HG03571 (cell line): ENCODE measurements at regions not wholly inside any gene's neighbourhood (a gene's known extent, or its start where the extent isn't known, plus 50 kb on each side); places are given as distances from the start of the nearest gene placed in this dataset.
"Not testable (repeated sequence)": the region's sequence is repeated elsewhere in the genome, so short reads cannot be mapped to it uniquely, and the experiment has no call there.

Experiments used
- ATAC-seq: cut with Tn5 transposase; IDR thresholded peaks from one replicate; pipeline ENCODE4 v1.9.1; 2021; ENCODE audit not compliant: unreplicated experiment

GRCh38 chr1:234922987-234923386, 205.7 kb downstream of the TOMM20 start:
- ATAC-seq, result no peak

- no peak for ATAC-seq
These were observed 207.2 kb downstream of the TOMM20 start for GRCh38 chr1:234921266-234922062.

GRCh38 chr1:234920843-234921140, 207.8 kb downstream of the TOMM20 start:
- ATAC-seq, result no peak

- no peak for ATAC-seq
These were observed 208.3 kb downstream of the TOMM20 start for GRCh38 chr1:234920136-234920842.

GRCh38 chr1:234918961-234919761, 209.5 kb downstream of the TOMM20 start:
- ATAC-seq, result no peak

GRCh38 chr1:234918181-234918841, 210.3 kb downstream of the TOMM20 start:
- no peak for ATAC-seq

GRCh38 chr1:234917495-234918180, 211.0 kb downstream of the TOMM20 start:
- no peak for ATAC-seq

GRCh38 chr1:234916840-234917239, 211.8 kb downstream of the TOMM20 start:
- ATAC-seq, result no peak

- ATAC-seq, result no peak
These were observed 212.5 kb downstream of the TOMM20 start for GRCh38 chr1:234915924-234916675.

- no peak for ATAC-seq
These were observed 213.9 kb downstream of the TOMM20 start for GRCh38 chr1:234914606-234915290.

GRCh38 chr1:234913771-234914170, 214.9 kb downstream of the TOMM20 start:
- no peak for ATAC-seq

GRCh38 chr1:234913278-234913649, 215.4 kb downstream of the TOMM20 start:
- no peak for ATAC-seq

GRCh38 chr1:234912548-234913277, 215.9 kb downstream of the TOMM20 start:
- ATAC-seq, result no peak

GRCh38 chr1:234911787-234912186, 216.8 kb downstream of the TOMM20 start:
- ATAC-seq, result no peak

- ATAC-seq, result not testable (repeated sequence)
These were observed 217.5 kb downstream of the TOMM20 start for GRCh38 chr1:234911136-234911535.

- ATAC-seq, result no peak
These were observed 218.8 kb downstream of the TOMM20 start for GRCh38 chr1:234909851-234910250.

- ATAC-seq, result no peak
These were observed 219.3 kb downstream of the TOMM20 start for GRCh38 chr1:234909307-234909810.

- ATAC-seq, result no peak
These were observed 220.1 kb downstream of the TOMM20 start for GRCh38 chr1:234908571-234908970.
